ENCODE measurements at regions not wholly inside any gene's neighbourhood (a gene's known extent, or its start where the extent isn't known, plus 50 kb on each side); places are given as distances from the start of the nearest gene placed in this dataset.

DNA sequence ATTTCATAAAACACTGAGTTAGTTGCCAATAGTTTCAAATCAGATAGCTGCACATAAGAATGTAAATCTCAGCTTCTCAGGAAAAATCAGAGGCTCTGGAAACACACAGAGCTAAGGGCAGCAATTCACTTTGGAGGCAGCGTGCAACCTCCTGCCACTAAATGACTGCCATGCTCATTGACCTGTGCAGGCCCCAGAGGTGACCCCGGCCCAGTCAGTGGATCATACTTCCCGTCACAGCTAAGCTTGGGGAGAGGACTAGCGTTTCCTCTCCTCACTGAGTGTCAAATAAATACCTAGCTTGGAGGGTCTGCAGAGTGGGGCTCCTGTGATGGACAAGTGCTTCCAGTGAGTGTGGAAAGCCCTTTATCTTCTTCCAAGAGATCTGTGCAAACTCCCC lies 67.2 kb downstream of the UQCRFS1 start:
- intact Hi-C loops (cut with micrococcal nuclease) (no loop called here), dilution Hi-C loops (cut with MboI; ENCODE audit: extremely low pct_ligation_motif_present, low sequenced_read_pairs) (no loop called here)
- TF ChIP-seq JUN (IDR thresholded peaks at IDR 0.05; ENCODE audit: borderline replicate concordance, insufficient read depth, insufficient read length, low read depth) (no peak), FOS (IDR thresholded peaks at IDR 0.05; ENCODE audit: borderline replicate concordance, insufficient read depth, low read length) (no peak), MYC (IDR thresholded peaks at IDR 0.05; ENCODE audit: low read depth, low read length) (no peak), POLR2A (IDR thresholded peaks at IDR 0.05; ENCODE audit: low read depth, low read length) (no peak), GATA2 (IDR thresholded peaks at IDR 0.05; ENCODE audit: insufficient read depth, insufficient read length, low read depth, low read length) (no peak), EZH2 (IDR thresholded peaks at IDR 0.05; ENCODE audit: borderline replicate concordance, low read depth, low read length, severe bottlenecking) (no peak)
- TF ChIP-seq, protein P1, sequence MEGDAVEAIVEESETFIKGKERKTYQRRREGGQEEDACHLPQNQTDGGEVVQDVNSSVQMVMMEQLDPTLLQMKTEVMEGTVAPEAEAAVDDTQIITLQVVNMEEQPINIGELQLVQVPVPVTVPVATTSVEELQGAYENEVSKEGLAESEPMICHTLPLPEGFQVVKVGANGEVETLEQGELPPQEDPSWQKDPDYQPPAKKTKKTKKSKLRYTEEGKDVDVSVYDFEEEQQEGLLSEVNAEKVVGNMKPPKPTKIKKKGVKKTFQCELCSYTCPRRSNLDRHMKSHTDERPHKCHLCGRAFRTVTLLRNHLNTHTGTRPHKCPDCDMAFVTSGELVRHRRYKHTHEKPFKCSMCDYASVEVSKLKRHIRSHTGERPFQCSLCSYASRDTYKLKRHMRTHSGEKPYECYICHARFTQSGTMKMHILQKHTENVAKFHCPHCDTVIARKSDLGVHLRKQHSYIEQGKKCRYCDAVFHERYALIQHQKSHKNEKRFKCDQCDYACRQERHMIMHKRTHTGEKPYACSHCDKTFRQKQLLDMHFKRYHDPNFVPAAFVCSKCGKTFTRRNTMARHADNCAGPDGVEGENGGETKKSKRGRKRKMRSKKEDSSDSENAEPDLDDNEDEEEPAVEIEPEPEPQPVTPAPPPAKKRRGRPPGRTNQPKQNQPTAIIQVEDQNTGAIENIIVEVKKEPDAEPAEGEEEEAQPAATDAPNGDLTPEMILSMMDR (IDR thresholded peaks at IDR 0.05; ENCODE audit: extremely low read depth in 1 of 2, insufficient read depth in 1 of 2, low read depth in 1 of 2, low read length in 2 of 2): no peak
- Histone ChIP-seq H3K27me3 (ENCODE audit: control insufficient read depth in 2 of 2, insufficient read depth in 2 of 2, low read length in 2 of 2) (no peaks in the 10 kb centered on the region), H3K9me3 (replicated peaks; ENCODE audit: control insufficient read depth, insufficient read depth, low read length) (peaks cover under 1% of the 10 kb centered on the region), H3K9me1 (replicated peaks; ENCODE audit: control insufficient read depth, extremely low read depth, insufficient read depth, low read length) (no peaks in the 10 kb centered on the region), H3K4me3 (replicated peaks in 1 of 3; ENCODE audit: insufficient read depth in 1 of 3, low read depth in 1 of 3, low read length in 3 of 3) (no peak overlapping the region), H3K36me3 (ENCODE audit: control insufficient read depth in 2 of 2, extremely low read depth in 1 of 2, insufficient read depth in 2 of 2, low read length in 2 of 2) (no peaks in the 10 kb centered on the region), H3K9ac (replicated peaks; ENCODE audit: extremely low read depth, insufficient read depth, low read length) (no peak overlapping the region), H3K4me1 (ENCODE audit: control insufficient read depth, extremely low read depth, insufficient read depth, low read length) (no peaks in the 10 kb centered on the region), H3K27ac (ENCODE audit: insufficient read depth, low read depth, low read length) (no peak overlapping the region), H3K4me2 (ENCODE audit: insufficient read depth, low read length) (no peak overlapping the region), H3K79me2 (ENCODE audit: control insufficient read depth, insufficient read depth, low read length) (no peaks in the 10 kb centered on the region), H4K20me1 (replicated peaks; ENCODE audit: control insufficient read depth, extremely low read depth, insufficient read depth, low read length) (no peaks in the 10 kb centered on the region), H2AFZ (ENCODE audit: low read depth, low read length) (no peak overlapping the region)
- ChIA-PET POLR2A (no interaction called here), CTCF (no interaction called here)
- no peak for FAIRE-seq
- no peak for DNase-seq (ENCODE audit: low read depth, low spot score)
- BruUV-seq (replicated peaks): no TSS peak

DNA sequence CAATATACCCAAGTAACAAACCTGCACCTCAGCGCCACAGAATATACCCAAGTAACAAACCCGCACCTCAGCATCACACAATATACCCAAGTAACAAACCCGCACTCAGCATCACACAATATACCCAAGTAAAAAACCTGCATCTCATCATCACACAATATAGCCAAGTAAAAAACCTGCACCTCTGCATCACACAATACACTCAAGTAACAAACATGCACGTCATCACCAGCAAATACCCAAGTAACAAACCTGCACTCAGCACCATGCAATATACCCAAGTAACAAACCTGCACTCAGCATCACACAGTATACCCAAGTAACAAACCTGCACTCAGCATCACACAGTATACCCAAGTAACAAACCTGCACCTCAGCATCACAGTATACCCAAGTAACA lies 69.8 kb downstream of the UQCRFS1 start:
- no peak for TF ChIP-seq JUN (IDR thresholded peaks at IDR 0.05; ENCODE audit: borderline replicate concordance, insufficient read depth, insufficient read length, low read depth)
- TF ChIP-seq MYC (IDR thresholded peaks at IDR 0.05; ENCODE audit: low read depth, low read length): no peak
- TF ChIP-seq EZH2 (IDR thresholded peaks at IDR 0.05; ENCODE audit: borderline replicate concordance, low read depth, low read length, severe bottlenecking): no peak
- TF ChIP-seq POLR2AphosphoS5 (IDR thresholded peaks at IDR 0.05; ENCODE audit: insufficient read depth, low read depth, low read length): no peak
- no peak for TF ChIP-seq FOS (IDR thresholded peaks at IDR 0.05; ENCODE audit: borderline replicate concordance, insufficient read depth, low read length)
- TF ChIP-seq, protein P1 (IDR thresholded peaks at IDR 0.05; ENCODE audit: extremely low read depth in 1 of 2, insufficient read depth in 1 of 2, low read depth in 1 of 2, low read length in 2 of 2): no peak
- no peak for TF ChIP-seq GATA2 (IDR thresholded peaks at IDR 0.05; ENCODE audit: insufficient read depth, insufficient read length, low read depth, low read length)
- TF ChIP-seq, protein P2, sequence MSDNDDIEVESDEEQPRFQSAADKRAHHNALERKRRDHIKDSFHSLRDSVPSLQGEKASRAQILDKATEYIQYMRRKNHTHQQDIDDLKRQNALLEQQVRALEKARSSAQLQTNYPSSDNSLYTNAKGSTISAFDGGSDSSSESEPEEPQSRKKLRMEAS (IDR thresholded peaks at IDR 0.05; ENCODE audit: insufficient read depth, insufficient read length): no peak
- TF ChIP-seq POLR2A (IDR thresholded peaks at IDR 0.05; ENCODE audit: low read depth, low read length): no peak
- Histone ChIP-seq H3K27ac (ENCODE audit: insufficient read depth, low read depth, low read length) (no peak overlapping the region), H3K4me1 (ENCODE audit: control insufficient read depth, extremely low read depth, insufficient read depth, low read length) (no peaks in the 10 kb centered on the region), H3K79me2 (ENCODE audit: control insufficient read depth, insufficient read depth, low read length) (no peaks in the 10 kb centered on the region), H3K9ac (replicated peaks; ENCODE audit: extremely low read depth, insufficient read depth, low read length) (no peak overlapping the region), H3K4me2 (ENCODE audit: insufficient read depth, low read length) (no peak overlapping the region), H3K9me3 (replicated peaks; ENCODE audit: control insufficient read depth, insufficient read depth, low read length) (peaks cover 14% of the 10 kb centered on the region), H3K27me3 (ENCODE audit: control insufficient read depth in 2 of 2, insufficient read depth in 2 of 2, low read length in 2 of 2) (no peaks in the 10 kb centered on the region), H3K36me3 (ENCODE audit: control insufficient read depth in 2 of 2, extremely low read depth in 1 of 2, insufficient read depth in 2 of 2, low read length in 2 of 2) (no peaks in the 10 kb centered on the region), H3K4me3 (replicated peaks in 1 of 3; ENCODE audit: insufficient read depth in 1 of 3, low read depth in 1 of 3, low read length in 3 of 3) (no peak overlapping the region), H3K9me1 (replicated peaks; ENCODE audit: control insufficient read depth, extremely low read depth, insufficient read depth, low read length) (no peaks in the 10 kb centered on the region), H2AFZ (ENCODE audit: low read depth, low read length) (no peak overlapping the region), H4K20me1 (replicated peaks; ENCODE audit: control insufficient read depth, extremely low read depth, insufficient read depth, low read length) (no peaks in the 10 kb centered on the region)
- DNase-seq (ENCODE audit: low read depth, low spot score) (no peak), FAIRE-seq (no peak)
- dilution Hi-C loops (cut with MboI; ENCODE audit: extremely low pct_ligation_motif_present, low sequenced_read_pairs) (no loop called here), intact Hi-C loops (cut with micrococcal nuclease) (no loop called here)
- ChIA-PET POLR2A (no interaction called here), CTCF (no interaction called here)
- no TSS peak for BruUV-seq (replicated peaks)

All from endothelial cell of umbilical vein (primary cell).